ENCODE measurements at regions not wholly inside any gene's neighbourhood (a gene's known extent, or its start where the extent isn't known, plus 50 kb on each side); places are given as distances from the start of the nearest gene placed in this dataset.

GRCh38 chr14:65277580-65278270, 134.8 kb upstream of the FUT8 start:
- TF ChIP-seq CTCF (IDR thresholded peaks at IDR 0.05), result no peak
- no peak for TF ChIP-seq POLR2A (IDR thresholded peaks at IDR 0.05)
